Fibroblast of skin of scalp (primary cell): ENCODE measurements at regions not wholly inside any gene's neighbourhood (a gene's known extent, or its start where the extent isn't known, plus 50 kb on each side); places are given as distances from the start of the nearest gene placed in this dataset.
"Not testable (repeated sequence)": the region's sequence is repeated elsewhere in the genome, so short reads cannot be mapped to it uniquely, and the experiment has no call there.

Source experiments
- DNase-seq: peaks from one replicate; pipeline ENCODE4 v3.0.0-alpha.2; 2013

DNA sequence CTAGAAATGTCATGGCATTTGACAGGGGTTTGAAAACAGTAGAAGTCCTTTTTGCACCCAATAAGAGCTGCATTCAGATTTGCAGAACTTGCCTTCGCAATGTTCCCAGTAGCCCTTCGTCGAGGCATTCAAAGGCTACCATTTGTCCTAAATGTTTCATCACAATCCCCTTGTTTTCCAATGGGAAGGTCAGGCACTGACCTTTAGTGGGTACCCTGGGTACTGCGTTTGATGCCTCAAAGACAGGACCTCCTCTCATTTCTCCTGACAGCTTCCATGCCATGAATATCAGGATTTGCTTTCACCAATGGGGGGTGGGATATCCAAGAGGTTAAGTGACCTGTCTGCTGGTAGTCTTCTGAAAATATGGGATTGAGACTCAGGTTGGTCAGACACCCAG lies 1063.1 kb downstream of the BCL11B start:
- DNase-seq: no peak

DNA sequence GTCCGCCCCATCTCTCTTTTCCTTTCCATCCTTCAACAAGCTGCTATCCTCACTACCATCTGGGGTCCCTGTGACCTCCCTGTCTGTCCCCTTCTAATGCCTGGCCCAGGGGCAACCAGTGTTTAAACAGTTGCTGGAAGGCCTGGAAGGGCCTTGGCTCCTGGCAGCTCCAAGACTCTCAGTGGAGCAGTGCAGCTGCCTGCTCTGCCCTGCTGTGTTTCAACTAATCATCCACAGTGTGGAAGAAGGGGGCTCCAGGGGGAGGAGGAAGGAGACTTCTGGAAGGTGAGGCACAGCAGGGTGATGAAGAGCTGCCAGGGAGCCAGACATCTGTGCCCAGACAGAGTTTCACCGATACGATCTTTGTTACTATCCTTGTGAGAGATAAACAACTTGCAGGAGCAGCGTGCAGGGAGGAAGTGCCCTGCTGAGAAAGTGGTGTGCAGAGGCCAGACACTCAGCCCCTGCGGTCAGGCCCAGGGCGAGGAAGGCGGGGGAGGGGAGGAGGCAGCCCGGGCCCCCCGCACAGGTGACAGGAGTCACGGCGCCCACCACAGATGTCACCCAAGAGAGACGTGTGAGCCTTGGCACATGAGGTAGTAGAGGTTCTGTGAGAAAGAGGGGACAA lies 1061.8 kb downstream of the BCL11B start:
- no peak for DNase-seq

DNA sequence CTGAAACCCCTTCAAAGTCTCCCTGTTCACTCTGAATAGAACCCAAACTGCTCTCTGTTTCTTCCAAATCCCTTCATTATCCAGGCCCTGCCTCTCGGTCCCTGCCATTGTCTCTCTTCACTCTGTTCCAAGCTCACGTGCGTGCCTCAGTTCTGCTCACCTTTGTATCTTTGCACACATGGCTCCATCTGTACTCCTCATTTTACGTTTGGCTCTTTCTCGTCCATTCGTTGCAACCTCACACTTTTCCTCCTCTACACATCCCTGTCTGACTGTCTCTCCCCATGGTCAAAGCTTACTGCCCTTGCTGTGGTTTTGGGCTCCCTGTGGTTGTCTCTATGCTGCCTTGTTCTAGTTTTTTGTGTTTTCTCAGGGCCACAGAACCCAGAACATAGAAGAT lies 1054.5 kb downstream of the BCL11B start:
- DNase-seq: no peak

DNA sequence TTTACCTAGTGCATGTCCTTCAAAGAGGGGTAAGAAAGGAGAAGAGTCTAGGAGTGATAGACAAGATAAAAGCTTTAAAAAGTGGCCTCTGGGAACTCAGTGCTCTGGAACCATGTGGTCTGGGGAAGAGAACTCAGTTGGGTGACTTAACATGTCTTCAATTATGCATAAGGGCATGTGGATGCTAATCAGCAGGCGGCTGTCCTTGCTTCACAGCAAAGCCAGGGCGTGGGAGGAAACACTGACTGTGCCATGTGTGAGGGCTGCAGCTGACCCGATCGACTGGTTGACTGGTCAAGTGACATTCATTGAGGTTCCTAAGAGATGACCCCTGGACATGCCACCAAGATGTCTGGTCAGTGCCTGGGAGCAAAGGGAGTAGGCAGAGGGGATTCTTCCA lies 1053.8 kb downstream of the BCL11B start:
- DNase-seq: no peak

DNA sequence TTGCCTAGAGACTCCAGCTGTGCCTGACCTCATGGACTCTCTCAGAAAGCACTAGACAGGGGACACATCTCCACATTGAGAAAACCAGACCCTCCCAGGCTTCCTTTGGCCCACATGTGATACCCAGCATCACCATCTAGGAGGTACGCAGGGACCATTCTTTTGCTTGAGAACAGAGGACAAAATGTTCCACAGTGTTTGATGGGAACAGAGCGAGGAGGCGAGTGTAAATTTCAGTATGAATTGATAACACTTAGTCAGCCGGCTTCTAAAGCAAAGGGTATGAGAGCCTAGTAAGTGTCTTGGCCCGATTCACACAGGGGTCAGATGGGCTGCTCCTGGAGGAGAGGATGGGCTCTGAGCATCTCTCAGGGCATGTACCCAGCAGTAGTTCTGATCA lies 1052.4 kb downstream of the BCL11B start:
- DNase-seq: no peak

DNA sequence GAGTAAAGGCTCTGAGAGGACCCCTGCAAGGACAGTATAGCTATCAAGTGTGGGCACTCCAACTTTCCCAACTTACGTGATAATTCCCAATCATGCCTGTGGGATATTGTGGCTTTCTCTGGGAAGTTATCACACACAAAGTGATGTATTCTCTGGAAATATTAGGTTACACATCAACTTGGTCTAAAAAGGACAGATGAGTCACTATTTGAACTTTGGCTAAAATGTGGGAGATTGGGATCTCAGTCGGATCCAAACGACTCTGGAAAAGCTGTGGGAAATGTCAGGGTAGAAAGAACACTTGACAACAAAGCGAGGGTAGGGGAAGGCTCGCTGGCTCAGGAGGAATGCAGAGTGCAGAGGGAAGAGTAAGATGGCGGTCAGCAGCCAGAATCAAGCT lies 1048.9 kb downstream of the BCL11B start:
- DNase-seq: peak; percentile 2

DNA sequence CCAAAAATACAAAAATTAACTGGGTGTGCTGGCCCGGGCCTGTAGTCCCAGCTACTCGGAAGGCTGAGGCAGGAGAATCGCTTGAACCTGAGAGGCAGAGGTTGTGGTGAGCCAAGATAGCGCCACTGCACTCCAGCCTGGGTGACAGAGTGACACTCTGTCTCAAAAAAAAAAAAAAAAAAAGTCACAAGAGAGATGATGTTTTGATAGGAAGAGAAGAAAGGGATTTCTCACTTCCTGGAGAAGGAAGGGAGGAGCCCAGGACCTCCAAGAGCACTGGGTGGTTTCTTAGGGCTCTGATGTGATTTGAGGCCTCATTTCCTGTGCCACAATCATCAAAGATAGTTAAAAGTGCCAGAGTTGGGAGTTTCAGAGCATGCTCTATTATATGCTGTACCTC lies 1048.3 kb downstream of the BCL11B start:
- DNase-seq: not testable (repeated sequence)

DNA sequence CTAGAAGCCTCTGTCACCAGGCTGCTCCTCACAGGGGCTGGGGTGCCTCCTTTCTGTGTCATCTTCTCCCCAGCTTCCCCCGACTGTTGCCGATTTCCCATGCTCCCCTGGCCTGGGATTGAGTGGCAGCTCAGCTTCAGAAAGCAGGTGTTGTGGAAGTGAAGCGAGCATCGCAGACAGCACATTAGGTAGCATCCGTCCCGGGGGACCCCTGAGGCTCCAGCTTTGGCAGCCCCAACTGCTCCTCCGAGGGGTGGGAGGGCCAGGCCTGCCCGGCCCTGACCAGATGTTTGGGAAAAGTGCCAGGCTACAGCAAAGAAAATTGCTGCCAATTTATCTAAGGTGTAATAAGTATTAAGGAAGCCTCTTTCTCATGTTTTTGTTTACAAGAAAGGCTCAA lies 1045.6 kb downstream of the BCL11B start:
- DNase-seq: no peak

DNA sequence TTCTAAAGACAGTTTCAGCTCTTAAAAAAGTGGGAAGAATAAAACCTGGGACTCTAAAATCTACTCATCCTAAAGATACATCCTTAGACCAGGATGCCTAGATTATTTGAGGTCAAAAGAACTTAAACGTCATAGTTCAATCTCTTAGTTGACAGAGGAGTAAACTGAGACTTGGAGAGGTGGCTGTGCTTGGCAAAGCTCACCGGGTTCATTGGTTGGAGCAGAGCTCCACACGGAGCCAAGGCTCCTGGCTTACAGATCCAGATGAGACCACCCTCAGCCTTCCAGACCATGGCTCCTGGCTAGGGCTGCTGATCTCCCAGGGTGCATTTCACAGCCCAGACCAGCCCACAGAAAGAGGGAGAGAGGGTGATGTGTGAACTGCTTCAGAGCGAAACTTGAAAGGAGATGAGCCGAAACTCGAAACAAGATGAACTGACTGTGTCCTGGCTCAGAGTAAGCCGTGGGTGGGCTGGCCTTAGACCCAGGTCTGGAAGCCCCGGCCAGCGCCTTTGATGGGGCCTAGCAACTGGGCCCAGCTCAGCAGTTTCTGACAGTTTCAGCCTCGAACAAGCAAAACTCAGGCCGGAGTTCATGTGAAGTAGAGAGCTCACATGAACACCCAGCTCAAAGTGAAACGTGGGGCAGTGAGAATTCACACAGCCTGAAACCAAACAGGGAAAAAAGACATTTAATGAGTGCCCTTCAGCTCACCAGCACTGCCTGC lies 1044.8 kb downstream of the BCL11B start:
- DNase-seq: no peak

DNA sequence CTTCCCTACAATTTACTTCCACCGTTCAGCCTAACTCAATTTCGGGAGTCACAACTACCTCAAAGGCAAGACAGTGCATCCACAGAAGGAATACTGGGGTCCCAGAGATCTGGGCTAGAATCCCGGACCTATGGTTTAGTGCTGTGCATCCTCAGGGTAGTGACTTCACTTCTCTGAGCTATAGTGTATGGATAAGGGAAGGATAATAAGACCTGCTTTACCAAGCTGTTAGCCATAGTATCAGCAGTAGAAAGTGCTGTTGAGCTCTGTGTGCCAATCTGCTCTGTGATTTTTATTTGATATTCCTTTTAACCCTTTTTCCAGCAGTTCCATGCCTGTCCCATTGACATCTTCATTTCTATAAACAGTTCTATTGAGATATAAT lies 1044.3 kb downstream of the BCL11B start:
- no peak for DNase-seq

DNA sequence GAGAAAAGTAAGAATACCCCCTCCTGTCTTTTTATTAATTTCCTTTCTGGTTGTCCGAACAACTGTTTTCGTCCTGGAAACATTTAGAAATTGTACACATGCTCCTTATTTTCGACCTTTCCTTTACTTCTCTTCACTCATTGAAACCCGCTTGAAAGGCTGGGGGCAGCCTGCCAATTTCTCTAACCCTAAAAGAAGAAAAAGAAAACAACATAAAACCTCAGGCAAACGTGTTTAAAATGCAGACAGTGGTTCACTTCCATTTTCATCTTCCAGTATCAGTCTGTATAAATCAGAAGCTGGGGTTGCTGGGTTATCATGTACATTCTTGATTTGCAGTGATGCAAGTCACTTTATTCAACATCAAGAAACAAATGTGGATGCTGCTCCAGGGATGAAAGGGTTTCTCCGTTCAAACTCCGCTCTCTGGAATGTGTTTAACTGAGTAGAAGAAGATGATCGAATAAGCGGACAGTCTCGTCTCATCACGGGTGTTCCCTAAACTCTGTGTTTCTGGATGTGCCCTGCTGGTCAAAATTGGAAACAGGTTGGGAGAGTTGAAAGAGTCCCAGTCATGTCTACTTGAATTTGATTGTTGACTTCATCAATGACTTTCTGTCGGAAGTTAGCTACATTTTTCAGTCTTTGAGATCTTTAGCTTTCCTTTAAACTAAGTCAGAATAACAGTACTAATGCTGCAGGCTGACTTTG lies 1042.2 kb downstream of the BCL11B start:
- peak; percentile 18 for DNase-seq

DNA sequence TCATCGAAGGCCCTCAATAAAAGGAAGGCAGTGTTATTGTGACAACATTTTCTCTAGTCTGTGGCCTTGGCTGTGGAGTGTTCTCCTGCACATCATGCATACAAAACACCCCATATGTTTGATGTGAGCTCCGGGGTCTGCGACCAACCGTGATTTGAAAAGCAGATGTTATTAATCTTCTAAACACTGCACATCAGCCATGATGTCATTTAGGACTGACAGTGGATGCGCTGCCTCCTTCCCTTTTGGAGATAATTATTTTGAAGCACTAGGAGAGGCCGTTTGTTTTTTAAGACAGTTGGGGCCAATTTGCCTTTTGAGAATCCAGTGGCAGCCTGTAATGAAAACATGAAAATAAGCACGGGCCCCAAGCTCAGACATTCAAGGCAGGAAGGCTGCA lies 1041.6 kb downstream of the BCL11B start:
- DNase-seq: no peak

DNA sequence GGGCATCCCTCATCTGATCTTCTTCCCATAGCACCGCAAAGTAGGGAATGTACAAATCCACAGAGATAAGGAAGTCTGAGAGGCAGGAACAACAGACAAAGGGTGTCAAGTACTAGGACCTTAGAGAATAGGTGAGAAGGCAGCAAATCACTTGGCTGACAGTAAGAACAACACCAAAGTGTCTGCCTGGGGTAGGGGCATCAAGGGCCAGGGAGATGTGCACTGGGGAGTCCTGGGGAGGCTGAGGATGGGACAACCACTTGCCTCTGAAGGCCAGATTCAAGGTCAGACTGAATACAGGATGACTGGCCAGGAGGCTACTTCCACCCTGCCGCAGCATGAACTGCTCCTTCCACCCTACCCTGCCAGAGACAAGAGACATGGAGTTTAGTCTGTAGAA lies 1040.8 kb downstream of the BCL11B start:
- DNase-seq: no peak

DNA sequence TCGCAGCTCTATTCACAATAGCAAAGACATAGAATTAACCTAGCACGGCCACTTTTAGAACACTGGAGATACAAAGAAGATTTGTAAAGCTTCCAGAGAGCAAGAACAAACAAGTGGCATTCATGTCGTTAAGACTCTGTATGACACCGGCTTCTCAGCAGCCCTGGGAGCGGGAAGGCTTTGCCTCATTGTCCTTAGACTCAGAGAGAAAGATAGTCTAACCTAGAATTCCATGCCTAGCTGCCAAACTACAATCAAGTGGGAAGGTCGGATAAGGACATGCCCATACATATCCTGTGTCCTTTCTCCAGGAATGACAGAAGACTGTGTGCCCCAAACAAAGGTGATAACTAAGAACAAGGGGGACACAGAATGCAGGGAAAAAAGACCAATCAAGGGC lies 1038.3 kb downstream of the BCL11B start:
- DNase-seq: no peak

DNA sequence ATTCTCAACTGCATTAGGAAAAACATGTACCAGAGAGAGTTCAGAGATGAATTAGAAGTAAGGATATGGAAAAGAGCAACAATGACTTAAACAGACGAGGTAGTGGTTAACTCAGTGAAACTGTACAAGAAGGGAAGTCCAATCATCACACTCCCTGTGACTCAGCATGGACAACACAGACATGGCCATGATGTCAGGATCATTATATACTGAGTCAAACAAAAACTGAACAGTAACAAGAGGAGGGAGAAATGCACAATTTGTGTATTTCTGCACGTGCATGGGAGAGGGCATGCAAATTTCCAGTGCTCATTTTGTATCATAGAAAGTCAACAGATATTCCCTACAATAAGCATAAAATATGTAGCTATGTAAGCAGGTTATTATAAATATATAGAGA lies 1037.8 kb downstream of the BCL11B start:
- DNase-seq: peak; percentile 26

DNA sequence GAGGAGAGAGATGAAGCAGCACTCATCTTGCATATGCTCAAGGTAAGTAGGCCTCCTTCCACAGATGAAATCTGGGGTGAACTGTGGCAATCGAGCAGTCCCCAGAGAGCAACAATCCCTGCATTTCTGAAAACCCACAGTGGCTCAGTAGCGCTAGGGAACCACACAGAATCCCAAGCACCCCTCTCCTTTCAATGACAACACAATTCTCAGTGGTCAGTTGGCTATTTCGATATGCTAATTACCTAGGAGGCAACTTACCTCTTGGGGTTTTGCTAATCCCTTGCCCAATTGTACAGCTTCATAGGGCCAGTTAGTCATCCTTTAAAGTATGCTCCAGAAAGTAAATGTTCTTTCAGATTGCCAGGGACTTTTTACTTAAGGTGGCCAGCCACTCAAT lies 1035.7 kb downstream of the BCL11B start:
- DNase-seq: no peak

DNA sequence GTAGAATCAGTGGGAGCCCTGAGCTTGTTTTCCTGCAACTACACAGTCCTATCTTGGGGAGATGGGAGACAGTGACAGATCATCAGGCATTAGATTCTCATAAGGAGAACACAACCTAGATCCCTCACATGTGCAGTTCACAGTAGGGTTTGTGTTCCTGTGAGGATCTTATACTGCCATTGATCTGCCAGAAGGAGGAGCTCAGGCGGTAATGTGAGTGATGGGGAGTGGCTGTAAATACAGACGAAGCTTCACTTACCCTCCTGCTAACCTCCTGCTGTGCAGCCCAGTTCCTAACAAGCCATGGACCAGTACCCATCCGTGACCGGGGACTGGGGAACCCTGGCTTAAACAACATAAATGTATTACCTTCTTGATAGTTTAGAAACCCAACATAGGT lies 1034.1 kb downstream of the BCL11B start:
- no peak for DNase-seq

DNA sequence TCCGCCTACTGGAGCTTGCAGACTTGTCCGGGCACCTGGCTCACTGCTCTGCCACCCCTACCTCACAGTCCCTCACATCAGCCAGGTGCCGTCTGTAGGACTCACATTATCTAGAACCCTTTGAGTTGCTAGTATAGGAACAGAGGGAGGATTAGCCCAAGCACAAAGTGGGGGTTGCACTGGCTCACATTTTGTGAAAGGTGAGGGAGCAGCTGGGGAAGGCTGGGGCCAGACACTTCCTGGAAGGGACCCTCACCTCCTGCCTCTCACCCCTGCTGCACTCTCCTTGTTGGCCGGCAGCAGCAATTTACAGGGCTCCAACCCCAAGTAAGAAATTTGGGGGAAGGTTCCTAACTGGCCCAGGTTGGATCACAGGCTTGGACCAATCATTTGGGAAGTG lies 1031.6 kb downstream of the BCL11B start:
- DNase-seq: no peak

DNA sequence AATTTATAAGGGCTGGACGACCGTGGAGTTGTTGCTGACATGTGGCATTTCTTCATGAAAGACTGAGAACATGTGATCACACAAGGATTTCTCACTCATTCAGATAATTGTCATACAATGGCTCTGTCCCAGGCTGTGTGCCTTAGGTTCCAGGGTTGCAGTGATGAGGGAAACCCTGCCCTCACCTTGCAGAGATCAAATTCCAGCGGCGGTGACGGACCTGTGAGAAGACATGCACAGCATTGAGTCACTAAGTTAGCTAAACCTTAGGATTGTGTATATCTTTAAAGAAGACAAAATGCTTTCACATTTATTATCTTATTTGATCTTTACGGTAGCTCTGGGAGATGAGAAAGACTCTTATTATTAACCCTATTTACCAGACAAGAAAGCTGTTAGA lies 1029.1 kb downstream of the BCL11B start:
- DNase-seq: no peak

DNA sequence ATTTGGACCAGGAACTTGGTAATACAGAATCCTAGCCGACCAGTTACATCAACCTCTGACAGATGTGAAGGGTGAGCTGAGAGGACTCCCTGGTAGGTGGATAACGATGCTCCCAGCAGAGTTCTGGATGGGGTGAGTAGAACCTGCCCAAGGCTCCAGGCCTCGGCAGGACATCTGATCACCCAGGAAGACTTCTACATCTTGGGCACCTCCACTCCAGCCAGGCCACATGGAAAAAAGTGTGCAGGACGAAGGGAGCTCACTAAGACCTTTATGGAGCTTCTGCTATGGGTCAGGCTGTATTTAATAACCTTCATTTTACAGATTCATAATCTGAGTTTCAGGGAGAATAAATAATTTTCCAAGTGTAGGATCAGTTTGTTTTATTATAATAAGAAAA lies 1028.7 kb downstream of the BCL11B start:
- no peak for DNase-seq

DNA sequence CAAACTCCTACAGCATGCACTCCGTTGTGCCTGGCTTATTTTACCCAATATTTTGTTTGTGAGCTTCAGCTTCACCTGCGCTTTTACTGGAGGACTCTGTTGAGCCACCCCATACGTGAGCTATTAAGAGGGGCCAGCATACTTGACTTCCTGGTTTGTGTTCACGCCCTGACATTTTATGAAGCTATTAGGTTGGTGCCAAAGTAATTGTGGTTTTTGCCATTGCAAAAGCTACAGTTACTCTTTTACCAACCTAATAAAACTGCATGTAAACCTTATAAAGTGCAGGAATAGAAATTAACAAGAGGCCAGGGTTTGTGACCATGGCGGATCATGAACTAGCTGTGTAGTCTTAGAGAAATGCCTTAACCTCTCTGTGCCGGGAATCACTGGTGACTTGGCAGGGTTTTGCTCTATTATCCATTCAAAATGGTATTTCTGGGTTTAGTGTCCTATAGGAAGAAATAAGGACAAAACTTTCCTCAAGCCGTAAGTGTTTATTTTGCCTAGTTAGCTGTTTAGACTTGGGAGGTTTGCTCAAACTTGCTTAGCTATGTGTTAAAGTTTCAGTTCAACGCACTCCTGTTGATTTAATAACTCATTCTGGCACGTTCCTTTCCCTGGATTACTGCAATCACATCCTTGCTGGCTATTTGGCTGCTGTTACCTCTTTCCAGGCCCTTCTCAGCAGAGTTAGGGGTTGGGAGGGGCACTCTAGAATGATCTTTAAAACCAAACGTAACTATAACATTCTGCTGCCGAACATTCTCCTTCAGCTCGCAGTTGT lies 1027.6 kb downstream of the BCL11B start:
- DNase-seq: no peak

DNA sequence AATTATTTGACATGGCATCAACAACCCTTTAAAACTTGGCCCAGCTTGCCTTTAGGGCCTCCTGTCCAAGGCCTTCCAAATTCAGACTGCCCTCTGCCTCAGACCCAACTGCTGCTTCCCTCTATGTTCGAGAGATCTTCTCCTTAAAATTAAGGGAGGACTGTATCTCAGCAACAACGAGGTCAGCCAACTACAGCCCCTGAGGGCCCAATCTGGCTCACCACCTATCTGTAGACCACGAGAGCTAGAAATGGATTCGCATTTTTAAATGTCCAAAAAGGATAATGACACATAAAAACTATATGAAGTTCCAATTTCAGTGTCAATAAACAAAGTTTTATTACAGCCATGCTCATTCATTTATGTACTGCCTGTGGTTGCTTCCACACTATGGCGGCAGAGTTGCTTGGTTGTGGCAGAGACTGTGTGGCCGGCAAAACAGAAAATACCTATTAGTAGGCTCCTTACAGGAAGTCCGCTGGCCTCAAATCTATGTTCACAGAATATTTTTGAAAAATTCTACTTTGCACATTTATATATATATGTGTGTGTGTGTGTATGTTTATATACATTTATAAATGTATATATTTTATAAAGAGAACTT lies 1026.9 kb downstream of the BCL11B start:
- DNase-seq: no peak

DNA sequence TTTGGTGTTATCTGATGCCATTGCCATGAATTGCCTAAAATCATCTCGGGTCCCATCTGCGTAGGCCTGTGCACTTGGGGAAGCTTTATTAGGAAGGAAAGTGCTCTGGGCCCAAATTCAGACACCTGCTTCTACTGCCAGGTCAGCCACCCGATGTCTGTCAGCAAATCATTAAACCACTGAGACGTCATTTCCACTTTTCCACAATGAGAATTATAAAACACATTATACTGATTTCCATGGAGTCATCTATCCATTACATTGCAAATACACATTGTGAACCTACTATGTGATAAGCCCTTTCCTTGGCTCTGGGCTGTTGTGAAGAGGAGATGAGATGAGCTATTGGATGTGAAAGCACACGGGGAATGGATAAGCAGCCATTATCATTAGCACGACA lies 1022.9 kb downstream of the BCL11B start:
- no peak for DNase-seq
